AG10803 (cell line): ENCODE measurements at regions not wholly inside any gene's neighbourhood (a gene's known extent, or its start where the extent isn't known, plus 50 kb on each side); places are given as distances from the start of the nearest gene placed in this dataset.

ENCODE experiments used
- DNase-seq: peaks from one replicate; pipeline ENCODE4 v3.0.0; 2010; ENCODE audit warnings: low read depth
- H3K4me3 ChIP-seq: 2 replicates; pipeline ENCODE4 v1.5.1; 2011; ENCODE audit warnings: mild to moderate bottlenecking, low read length, control low read depth
- CTCF ChIP-seq: conservative IDR thresholded peaks from 2 replicates; pipeline ENCODE4 v1.5.1; 2011; ENCODE audit warnings: mild to moderate bottlenecking, low read length, control low read depth, inconsistent platforms

- H3K4me3 ChIP-seq = no peak overlapping the region
- TF ChIP-seq CTCF = no peak
- DNase-seq = no peak
Measured at GRCh38 chr1:4322881-4323280, 331.5 kb upstream of the AJAP1 start.

DNA sequence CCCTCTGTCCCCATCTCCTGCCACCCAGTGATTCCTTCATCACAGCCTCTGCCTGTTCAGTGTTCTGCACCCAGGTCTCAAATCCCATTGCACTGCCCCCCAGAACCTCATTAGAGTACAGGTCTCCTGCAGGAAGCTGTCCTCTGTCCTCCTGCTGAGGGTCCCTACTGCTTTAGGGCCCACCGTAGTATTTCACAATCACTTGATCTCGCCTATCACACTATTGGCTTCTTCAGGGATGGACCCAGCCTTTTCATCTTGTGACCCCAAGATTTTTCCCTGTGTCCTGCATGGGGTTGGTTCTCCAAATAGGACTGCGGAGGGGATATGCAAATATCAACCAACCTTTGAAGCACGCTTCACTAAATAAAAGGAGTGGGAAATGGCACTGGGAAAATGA is 331.1 kb upstream of the AJAP1 start:
- DNase-seq = no peak
- no peak overlapping the region for H3K4me3 ChIP-seq
- no peak for TF ChIP-seq CTCF

DNA sequence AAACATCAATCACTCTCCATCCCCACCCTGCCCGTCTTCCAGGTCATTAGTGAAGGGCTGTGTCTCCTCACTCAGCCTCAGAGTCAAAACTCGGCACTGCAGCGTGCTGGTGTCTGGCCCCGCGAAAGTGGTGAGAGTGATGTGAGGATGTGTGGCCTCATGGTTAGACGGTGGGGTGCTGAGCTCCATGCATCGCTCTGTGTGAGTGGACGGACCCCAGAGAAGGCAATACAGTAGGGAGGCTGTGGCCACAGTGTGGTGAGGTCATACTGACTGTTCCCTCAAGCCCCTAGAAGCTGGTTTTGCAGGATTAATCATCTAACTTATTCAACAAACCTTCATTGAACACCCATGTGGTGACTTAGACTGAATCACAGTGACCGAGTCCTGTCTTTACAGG is 329.9 kb upstream of the AJAP1 start:
- DNase-seq = no peak
- TF ChIP-seq CTCF = no peak
- H3K4me3 ChIP-seq = no peak overlapping the region

- no peak for DNase-seq
- no peak for TF ChIP-seq CTCF
- no peak overlapping the region for H3K4me3 ChIP-seq
Measured at GRCh38 chr1:4327142-4327541, 327.3 kb upstream of the AJAP1 start.

- DNase-seq = no peak
- H3K4me3 ChIP-seq = no peak overlapping the region
- no peak for TF ChIP-seq CTCF
Measured at GRCh38 chr1:4328402-4329071, 325.9 kb upstream of the AJAP1 start.

DNA sequence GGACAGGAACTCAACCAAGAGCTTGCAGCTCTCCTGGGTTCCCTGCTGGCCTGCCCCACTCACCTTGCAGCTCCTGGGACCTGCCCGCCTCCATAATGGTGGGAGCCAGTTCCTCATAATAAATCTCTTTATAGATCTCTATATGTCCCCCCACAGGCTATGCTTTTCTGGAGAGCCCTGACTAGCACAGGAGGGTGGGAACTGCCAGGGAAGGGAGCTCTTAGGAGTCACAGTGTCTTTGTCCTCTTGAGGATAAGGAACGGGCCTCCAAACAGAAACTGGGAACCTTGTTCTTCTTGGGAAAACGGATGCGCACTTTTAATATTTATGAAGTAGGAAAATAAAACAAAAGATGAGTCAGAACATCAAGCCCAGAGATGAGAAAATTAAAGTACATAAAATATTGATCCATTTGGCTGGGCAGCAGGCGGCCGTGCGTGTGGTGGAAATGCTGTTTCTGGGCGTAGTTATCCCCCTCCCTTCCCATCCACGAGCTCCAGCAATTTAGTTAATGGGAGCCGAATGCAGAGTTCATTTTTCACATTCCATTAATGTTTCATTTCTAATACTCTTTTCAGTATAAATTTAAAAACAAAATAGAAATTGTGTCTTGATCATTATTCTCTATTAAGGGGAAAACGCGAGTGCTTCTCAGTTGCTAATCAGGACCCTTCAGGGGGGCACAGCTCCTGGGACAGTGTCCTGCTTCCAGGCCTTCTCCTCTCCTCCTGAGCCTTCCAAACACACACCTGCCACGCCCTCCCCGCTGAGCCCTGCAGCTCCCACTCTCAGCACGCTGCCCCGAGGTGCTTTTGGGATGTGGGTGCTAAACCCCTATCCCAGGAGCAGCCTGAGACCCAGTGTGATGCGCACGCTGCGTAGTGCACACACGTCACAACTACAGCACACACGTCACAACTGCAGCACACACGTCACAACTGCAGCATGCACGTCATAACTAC is 323.3 kb upstream of the AJAP1 start:
- H3K4me3 ChIP-seq = no peak overlapping the region
- no peak for TF ChIP-seq CTCF
- DNase-seq = no peak

DNA sequence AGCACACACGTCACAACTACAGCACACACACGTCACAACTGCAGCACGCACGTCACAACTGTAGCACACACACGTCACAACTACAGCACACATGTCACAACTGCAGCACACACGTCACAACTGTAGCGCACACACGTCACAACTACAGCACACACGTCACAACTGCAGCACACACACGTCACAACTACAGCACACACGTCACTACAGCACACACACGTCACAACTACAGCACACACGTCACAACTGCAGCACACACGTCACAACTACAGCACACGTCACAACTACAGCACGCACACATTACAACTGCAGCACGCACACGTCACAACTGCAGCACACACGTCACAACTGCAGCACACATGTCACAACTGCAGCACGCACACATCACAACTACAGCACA is 322.6 kb upstream of the AJAP1 start:
- H3K4me3 ChIP-seq = no peak overlapping the region
- no peak for TF ChIP-seq CTCF
- no peak for DNase-seq
